Heart right ventricle (tissue), 16 donors: ENCODE measurements at regions not wholly inside any gene's neighbourhood (a gene's known extent, or its start where the extent isn't known, plus 50 kb on each side); places are given as distances from the start of the nearest gene placed in this dataset.

Source experiments
- ATAC-seq, 8 donors: fragments of 200-7000 bp; cut with Tn5 transposase; one replicate each; pipeline ENCODE4 v1.9.1; 2020; ENCODE audit warnings: mild to moderate bottlenecking in 8 of 8, moderate library complexity in 8 of 8, moderate number of reproducible peaks in 1 of 8
- DNase-seq, 2 donors: peaks; one replicate each; pipeline ENCODE4 v3.0.0-alpha.2; 2020
- H3K27ac ChIP-seq, 10 donors: fragments of 200-600 bp; sonication (generic) in 2 of 10; one replicate each; pipeline versions ENCODE4 v1.5.0 to v1.8.0; 2020 to 2022; ENCODE audit warnings: mild to moderate bottlenecking in 3 of 10
- H3K27me3 ChIP-seq, 7 donors: fragments of 200-600 bp; one replicate each; pipeline ENCODE4 v1.8.0; 2021 to 2022; ENCODE audit warnings: mild to moderate bottlenecking in 2 of 7
- H3K36me3 ChIP-seq, 9 donors: fragments of 200-600 bp; sonication (generic) in 1 of 9; one replicate each; pipeline versions ENCODE4 v1.5.0 to v1.8.0; 2020 to 2022; ENCODE audit warnings: mild to moderate bottlenecking in 2 of 9
- H3K4me1 ChIP-seq, 9 donors: fragments of 200-600 bp; sonication (generic) in 1 of 9; one replicate each; pipeline versions ENCODE4 v1.5.0 to v1.8.0; 2020 to 2022; ENCODE audit warnings: mild to moderate bottlenecking in 4 of 9
- H3K4me3 ChIP-seq, 10 donors: fragments of 200-600 bp; sonication (generic) in 2 of 10; one replicate each; pipeline versions ENCODE4 v1.5.0 to v1.8.0; 2020 to 2022; ENCODE audit warnings: mild to moderate bottlenecking in 7 of 10, moderate library complexity in 2 of 10
- H3K9me3 ChIP-seq, 11 donors: fragments of 200-600 bp in 10 of 11; sonication (generic) in 2 of 11; one replicate each; pipeline versions ENCODE4 v1.5.0 to v1.8.0; 2013 to 2022; ENCODE audit warnings: mild to moderate bottlenecking in 2 of 11, control low read depth in 1 of 11, moderate library complexity in 1 of 11
- WGBS, 2 donors: extraction: QIAGEN DNeasy Blood & Tissue Kit; methylation state at CpG; one replicate each; pipeline ENCODE4 v1.1.7; 2013; ENCODE audit warnings: inconsistent platforms in 1 of 2; 5-methylcytosine and 5-hydroxymethylcytosine counted together
- intact Hi-C, 10 donors: fragments of 100-400 bp; cut with DNase I; formaldehyde crosslinking; loops; one replicate each; pipeline versions ENCODE4 v1.11.1 to v1.14.2; 2022
- TF ChIP-seq, protein P1 (sequence below), 9 donors: fragments of 200-600 bp; sonication (generic) in 2 of 9; IDR thresholded peaks; one replicate each; pipeline versions ENCODE4 v1.5.0 to v1.8.0; 2021 to 2022; ENCODE audit warnings: antibody characterized with exemption in 9 of 9, mild to moderate bottlenecking in 5 of 9, moderate library complexity in 1 of 9
- donor health status: Arrhythmogenic right ventricular cardiomyopathy.
- donor health status: ischemic (EF 13 %, LVEDD 7.1; RV severe dilation, severe dysfunction).
- donor health status: healthy with polysubstance abuse.
- donor health status: DM: no; HTN: yes; CAD: no.
- donor health status: DM: no; HTN: no; CAD: no.
- donor health status: ischemic (EF 25% LVEDD 6.9; RV normal size, moderate dysfunction).
- donor health status: ischemic (EF 25% LVEDD 5.7; RV mildly dilated, moderate dysfunction).
- donor health status: healthy.
- donor health status: DM: yes; HTN: yes; CAD: no.
- donor health status: Ischemic cardiomyopathy.
- donor health status: ischemic (EF 35%, LVEDD 5.7; RV mildly dilated, moderate dysfunction).
- donor health status: nonischemic (EF 11% LVEDD 7.7; RV severe dilation, severe dysfunction).
- donor health status: DM: yes; HTN: yes; CAD: no.
- donor health status: PGD.
- donor health status: ischemic (EF 29% LVEDD 5.4; RV normal size, mild dysfunction).
- donor health status: nonischemic (EF 23%, LVEDD 6.1; RV moderate dilation, normal function).

DNA sequence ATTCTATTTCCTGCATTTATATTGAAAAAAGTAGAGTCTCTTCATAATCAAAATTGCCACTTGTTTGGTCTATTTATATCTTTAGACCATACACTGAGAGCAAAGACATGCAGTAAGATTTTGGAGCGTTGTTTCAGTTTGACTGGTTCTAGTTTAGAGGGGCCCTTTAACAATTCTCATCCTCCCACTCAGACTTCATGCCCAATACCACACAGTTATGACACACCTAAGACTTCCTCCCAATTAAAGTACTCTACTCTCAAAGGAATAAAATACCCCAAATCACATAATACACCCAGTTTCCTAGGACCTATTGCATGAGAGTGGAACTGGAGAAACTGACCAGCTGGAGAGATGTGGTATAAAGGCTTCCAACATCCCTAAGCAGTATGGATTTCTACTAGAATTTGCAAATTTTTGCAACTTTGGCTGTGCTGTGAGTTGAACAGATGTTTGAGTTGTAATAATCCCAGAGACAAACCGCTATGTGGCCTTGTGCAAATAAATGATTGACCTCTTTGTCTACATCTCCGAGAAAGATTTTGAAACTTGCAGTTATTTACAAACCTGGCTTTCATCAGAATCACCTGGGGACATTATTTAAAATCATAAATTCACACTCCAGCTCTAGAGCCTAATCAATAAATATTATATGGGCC is 170.0 kb upstream of the ROBO2 start:
- Histone ChIP-seq H3K4me1 (no peaks in the 10 kb centered on the region), H3K27ac (no peak overlapping the region), H3K36me3 (no peaks in the 10 kb centered on the region), H3K4me3 (no peak overlapping the region), H3K27me3 (no peaks in the 10 kb centered on the region), H3K9me3 (peaks cover 0 to 31% (median 0%) of the 10 kb centered on the region in 11 donors)
- intact Hi-C loops: no loop called here
- TF ChIP-seq, protein P1, sequence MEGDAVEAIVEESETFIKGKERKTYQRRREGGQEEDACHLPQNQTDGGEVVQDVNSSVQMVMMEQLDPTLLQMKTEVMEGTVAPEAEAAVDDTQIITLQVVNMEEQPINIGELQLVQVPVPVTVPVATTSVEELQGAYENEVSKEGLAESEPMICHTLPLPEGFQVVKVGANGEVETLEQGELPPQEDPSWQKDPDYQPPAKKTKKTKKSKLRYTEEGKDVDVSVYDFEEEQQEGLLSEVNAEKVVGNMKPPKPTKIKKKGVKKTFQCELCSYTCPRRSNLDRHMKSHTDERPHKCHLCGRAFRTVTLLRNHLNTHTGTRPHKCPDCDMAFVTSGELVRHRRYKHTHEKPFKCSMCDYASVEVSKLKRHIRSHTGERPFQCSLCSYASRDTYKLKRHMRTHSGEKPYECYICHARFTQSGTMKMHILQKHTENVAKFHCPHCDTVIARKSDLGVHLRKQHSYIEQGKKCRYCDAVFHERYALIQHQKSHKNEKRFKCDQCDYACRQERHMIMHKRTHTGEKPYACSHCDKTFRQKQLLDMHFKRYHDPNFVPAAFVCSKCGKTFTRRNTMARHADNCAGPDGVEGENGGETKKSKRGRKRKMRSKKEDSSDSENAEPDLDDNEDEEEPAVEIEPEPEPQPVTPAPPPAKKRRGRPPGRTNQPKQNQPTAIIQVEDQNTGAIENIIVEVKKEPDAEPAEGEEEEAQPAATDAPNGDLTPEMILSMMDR (IDR thresholded peaks at IDR 0.05): no peak
- 79 to 81% methylated on average over 3 of the region's 3 CpGs for WGBS, 2 donors
- no peak for ATAC-seq
- no peak for DNase-seq

DNA sequence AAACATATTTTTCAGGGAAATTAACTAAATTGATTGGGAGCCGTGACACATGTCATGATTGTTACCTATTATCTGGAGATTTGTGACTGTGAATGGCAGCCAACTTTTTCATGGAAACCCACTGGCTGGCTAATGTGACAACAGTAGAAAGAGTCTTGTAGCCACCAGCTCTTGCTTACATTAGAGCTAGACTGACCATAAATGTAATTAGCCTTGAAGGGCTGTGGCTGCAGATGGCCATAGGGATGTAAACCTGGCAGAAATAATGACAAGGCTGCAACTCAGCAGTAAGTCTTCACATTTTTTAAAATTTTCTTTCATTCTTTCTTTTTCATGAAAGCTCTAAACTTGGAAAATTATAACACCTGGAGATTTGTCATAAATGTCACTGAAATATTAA is 168.2 kb upstream of the ROBO2 start:
- intact Hi-C loops: no loop called here
- no peak for DNase-seq
- WGBS, 2 donors: 93 to 95% methylated on average over 1 of the region's 1 CpG

DNA sequence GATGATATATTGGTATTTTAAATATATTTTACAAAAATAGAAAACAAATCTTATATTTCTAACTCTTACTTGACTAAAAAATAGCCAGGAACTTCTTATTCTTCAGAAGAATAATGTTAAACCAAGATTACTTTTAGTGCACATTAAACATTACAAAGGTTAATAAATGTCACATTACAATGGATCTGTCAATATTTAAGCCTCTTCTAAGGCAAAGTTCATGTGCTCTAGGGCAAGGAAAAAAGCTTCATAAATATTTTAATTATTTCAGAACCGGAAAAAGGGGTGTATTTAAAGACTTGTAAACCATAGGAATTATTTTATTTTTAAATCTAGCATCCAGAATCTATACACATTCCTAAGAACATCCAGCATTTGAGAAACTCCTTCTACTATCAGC is 166.9 kb upstream of the ROBO2 start:
- Histone ChIP-seq H3K27ac (no peak overlapping the region), H3K4me3 (no peak overlapping the region), H3K36me3 (no peaks in the 10 kb centered on the region), H3K9me3 (peaks cover 0 to 34% (median 0%) of the 10 kb centered on the region in 11 donors), H3K27me3 (no peaks in the 10 kb centered on the region), H3K4me1 (no peaks in the 10 kb centered on the region)
- TF ChIP-seq, protein P1 (IDR thresholded peaks at IDR 0.05): no peak
- no peak for ATAC-seq
- intact Hi-C loops: no loop called here
- 70 to 78% methylated on average over 1 of the region's 1 CpG for WGBS, 2 donors
- DNase-seq: no peak

More for the DNA sequence above, 168.2 kb upstream of the ROBO2 start:
- ATAC-seq: no peak
- H3K36me3 ChIP-seq: no peaks in the 10 kb centered on the region
- TF ChIP-seq, protein P1 (IDR thresholded peaks at IDR 0.05): no peak
- H3K4me3 ChIP-seq: no peak overlapping the region
- no peaks in the 10 kb centered on the region for H3K27me3 ChIP-seq
- no peak overlapping the region for H3K27ac ChIP-seq
- no peaks in the 10 kb centered on the region for H3K4me1 ChIP-seq
- peaks cover 0 to 36% (median 0%) of the 10 kb centered on the region in 11 donors for H3K9me3 ChIP-seq

DNA sequence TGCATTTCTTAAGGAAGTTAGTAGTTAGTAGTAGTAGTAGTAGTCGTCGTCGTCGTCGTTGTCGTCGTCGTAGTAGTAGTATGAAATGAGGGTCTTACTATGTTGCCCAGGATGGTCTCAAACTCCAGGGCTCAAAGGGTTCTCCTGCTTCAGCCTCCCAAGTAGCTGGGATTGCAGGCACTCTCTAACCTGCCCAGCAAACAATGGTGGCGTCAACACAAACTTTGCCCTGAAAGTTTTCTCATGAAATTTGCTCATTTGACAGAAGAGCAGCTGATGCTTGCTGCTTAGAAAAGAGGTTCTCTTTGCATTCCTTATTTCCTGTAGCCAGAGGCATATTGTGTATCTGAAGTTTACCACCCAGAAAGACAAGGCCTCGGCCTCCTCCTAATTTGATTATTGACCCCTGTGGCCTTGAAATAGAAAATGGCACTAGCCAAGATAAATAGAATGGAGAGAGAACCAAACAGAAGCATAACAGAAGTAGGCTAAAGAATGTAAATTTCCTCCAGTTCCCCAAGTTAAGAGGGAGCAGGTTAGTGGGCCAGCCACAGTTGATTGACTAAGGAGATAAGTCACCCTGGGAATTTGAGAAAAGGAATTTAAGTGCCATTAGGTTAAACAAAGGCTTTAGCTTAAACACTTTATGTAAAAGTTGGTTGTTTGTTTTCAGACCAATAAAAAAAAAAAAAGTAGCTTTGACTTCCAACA is 166.2 kb upstream of the ROBO2 start:
- no peak overlapping the region for H3K4me3 ChIP-seq
- no peak overlapping the region for H3K27ac ChIP-seq
- 92 to 95% methylated on average over 10 of the region's 10 CpGs for WGBS, 2 donors
- ATAC-seq (no peak), DNase-seq (no peak)
- H3K9me3 ChIP-seq: peaks cover 0 to 28% (median 0%) of the 10 kb centered on the region in 11 donors
- intact Hi-C loops: no loop called here
- TF ChIP-seq, protein P1 (IDR thresholded peaks at IDR 0.05): no peak
- no peaks in the 10 kb centered on the region for H3K27me3 ChIP-seq
- H3K4me1 ChIP-seq: no peaks in the 10 kb centered on the region
- no peaks in the 10 kb centered on the region for H3K36me3 ChIP-seq
